GM19035 (cell line): ENCODE measurements at regions not wholly inside any gene's neighbourhood (a gene's known extent, or its start where the extent isn't known, plus 50 kb on each side); places are given as distances from the start of the nearest gene placed in this dataset.

ENCODE experiments used
- ATAC-seq: cut with Tn5 transposase; IDR thresholded peaks from one replicate; pipeline ENCODE4 v1.9.1; 2021; ENCODE audit not compliant: unreplicated experiment

DNA sequence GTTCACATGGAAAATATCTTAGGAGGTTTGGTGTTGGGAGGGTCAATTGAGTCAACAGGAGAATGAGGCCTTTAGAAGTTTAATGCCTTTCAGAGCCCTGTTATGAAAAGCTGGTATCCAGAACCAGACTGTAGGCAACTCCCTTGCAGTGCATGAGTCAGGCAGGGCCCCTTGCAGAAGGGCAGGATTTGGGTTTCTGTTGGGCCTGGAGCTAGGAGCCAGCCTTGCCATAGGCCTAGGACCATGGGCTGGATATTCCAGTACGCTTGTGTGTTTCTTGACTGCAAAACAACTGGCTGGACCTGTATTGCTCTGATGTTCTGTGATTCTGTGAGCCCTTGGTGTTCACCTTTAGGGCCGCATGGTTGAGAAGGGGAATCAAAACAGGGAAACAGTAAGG lies 121.8 kb upstream of the ADRA1D start:
- ATAC-seq: no peak

DNA sequence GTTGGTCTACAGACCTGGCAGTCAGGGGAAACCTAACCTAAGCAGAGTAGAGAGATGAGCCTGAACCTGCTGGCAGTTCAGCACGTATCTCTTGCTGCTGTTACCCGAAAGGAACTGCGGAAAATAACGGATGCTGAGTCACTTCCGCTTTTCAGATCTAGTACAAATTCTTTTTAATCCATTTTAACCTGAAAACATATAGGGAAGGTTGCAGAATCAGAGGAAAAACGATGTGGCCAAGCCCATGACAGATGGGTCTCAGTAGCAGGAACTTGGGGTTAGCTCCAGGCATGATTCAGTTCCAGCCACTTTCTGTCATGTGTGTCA lies 120.7 kb upstream of the ADRA1D start:
- peak; percentile 63 for ATAC-seq

DNA sequence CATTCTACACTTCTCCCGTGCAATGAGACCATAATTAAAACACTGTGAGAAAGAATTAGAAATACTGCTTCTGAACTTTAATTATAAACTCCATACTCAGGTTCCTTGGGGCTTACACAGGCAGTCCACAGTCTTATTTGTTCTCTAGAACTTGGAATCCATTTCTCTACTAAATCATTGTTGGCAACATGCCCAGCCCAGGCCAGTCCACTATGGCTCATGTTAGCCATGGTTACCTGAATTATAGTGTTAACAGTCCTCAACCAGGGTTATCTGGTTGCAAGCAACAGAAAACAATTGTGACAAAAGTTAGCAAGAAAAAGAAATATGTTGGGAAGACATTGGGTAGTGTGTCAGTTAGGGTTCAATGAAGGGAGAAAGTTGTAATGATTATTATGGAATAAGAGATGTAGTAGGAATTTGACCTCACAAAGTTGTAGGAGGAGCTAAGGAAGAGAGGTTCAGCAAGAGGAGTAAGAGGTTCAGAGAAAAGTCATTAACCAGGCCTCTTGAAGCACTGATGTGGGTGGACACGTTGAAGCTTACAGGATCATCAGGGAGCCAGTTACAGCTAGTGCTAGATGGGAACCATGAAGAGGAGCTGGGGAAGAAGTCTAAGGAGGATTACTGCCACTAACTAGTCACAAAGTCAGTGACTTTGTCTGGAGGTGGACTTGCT lies 120.2 kb upstream of the ADRA1D start:
- no peak for ATAC-seq

GRCh38 chr20:4366076-4366475 lies 117.0 kb upstream of the ADRA1D start:
- no peak for ATAC-seq

- no peak for ATAC-seq
Measured at GRCh38 chr20:4358552-4358951, 109.5 kb upstream of the ADRA1D start.

DNA sequence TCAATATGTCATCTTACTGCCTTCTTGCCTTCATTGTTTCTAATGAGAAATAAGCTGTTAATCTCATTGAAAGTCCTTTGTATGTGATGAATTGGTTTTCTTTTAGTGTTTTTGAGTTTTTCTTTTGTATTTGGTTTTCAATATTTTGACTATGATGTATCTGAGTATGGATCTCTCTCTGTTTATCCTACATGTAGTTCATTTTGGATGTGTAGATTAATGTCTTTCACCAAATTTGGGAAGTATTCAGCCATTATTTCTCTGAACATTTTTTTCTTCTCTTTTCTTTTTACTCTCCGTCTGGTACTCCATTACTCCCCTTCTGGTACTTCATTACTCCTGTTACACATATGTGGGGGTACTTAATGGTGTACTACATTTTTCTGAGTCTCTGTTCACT lies 103.3 kb upstream of the ADRA1D start:
- ATAC-seq: no peak

DNA sequence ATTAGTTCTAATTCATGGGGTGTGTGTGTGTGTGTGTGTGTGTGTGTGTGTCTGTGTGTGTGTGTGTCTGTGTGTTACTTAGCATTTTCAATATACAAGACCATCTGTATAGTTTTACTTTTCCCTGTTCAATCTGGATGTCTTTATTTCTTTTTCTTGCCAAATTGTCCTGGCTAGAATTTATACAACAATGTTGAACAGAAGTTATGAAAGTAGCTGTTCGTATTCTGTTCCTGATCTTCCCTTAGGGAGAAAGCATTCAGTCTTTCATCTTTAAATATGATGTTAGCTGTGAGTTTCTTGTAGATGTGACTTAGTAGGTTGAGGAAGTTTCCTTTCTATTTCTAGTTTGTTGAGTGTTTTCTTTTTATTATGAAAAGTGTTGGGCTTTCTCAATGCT lies 101.0 kb upstream of the ADRA1D start:
- no peak for ATAC-seq

DNA sequence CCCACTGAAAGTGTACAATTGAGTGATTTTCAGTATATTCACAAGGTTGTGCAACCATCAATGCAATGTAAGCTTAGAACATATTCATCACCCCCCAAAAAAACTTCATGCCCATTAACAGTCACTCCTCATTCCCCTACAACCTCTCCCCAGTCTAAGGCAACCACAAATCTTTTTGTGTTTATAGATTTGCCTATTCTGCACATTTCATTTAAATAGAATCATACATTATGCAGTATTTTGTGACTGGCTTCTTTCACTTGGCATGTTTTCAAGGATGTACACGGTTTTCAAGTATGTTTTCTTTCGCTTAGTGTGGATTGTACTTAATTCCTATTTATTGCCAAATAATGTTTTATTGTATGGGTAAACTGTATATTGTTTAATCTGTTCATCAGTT lies 95.6 kb upstream of the ADRA1D start:
- ATAC-seq: no peak

- no peak for ATAC-seq
Measured at GRCh38 chr20:4342609-4343008, 93.5 kb upstream of the ADRA1D start.

- no peak for ATAC-seq
Measured at GRCh38 chr20:4341804-4342485, 92.9 kb upstream of the ADRA1D start.

DNA sequence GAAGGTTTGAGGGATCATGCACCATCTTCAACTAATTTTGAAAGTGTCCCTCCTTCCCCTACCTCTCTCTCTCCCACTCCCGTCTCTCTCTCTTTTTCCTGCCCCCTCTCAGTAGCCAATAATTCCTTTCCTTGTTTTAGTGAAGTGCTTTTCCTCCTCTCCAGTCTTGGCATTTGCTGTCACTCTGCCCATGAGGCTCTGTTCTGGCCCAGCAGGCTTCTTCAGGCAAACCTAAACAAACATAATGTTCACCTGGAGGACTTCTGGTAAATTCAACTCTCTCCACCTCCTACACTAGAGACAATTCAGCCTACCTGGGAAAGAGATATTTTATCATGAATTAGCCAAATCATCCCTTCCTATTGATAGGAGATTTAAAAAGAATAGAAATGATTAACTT lies 86.6 kb upstream of the ADRA1D start:
- ATAC-seq: no peak

GRCh38 chr20:4332121-4332860 lies 83.2 kb upstream of the ADRA1D start:
- ATAC-seq: no peak

DNA sequence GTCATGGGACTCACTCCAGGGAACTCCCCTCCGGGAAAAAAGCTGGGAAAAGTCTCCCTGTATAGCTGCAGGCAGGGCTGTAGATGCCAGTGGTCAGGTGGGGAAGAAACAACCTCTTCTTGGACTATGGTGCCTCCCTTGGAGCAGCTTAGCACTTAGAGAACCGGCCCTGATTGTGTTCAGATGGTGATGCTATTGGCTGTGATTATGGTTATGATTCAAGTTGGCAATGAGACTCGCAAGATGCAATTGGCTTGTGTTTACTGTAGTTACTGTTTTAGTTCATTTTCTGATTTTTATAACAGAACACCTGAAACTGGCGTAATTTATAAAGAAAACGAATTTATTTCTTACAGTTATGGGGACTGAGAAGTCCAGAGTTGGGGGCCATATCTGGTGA lies 80.9 kb upstream of the ADRA1D start:
- ATAC-seq: no peak

- no peak for ATAC-seq
Measured at GRCh38 chr20:4329232-4329631, 80.1 kb upstream of the ADRA1D start.

DNA sequence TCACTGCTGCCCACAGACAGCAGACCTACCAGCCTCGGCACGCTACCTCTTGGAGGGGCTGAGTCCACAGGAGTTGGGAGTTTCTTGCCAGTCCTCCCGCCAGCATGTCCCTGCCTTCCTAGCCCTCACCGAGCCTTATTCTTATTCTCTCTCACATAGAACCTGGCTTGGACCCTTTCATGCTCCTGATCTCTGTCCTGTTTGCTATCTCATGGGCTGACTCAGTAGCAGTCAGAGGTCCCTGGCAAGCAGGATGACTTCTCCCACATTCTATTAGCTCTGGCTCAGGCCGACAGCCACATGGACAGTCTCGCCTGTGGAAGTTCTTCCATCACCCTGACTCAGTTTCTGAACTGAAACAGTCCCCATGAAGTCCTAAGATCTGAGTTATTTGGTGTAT lies 79.5 kb upstream of the ADRA1D start:
- no peak for ATAC-seq

DNA sequence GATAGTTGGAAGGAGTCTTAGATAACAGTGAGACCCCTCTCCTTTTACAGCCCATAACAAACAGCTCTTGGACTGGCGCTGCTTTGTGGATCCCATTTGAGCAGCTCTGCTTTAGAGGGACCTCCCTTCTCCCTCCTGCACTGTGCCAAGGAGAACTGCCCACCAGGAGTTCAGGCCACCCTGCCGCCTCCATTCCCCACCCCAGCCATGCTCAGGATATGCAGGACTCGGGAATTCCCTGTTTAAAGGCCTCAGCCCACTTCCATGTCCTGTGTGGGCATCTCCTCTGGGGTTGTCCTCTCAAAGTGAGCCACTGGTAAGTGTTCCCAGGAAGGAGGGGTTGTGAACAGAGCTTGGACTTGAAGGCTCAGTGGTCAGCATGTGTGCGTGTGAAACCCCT lies 78.9 kb upstream of the ADRA1D start:
- ATAC-seq: no peak

- ATAC-seq: no peak
Measured at GRCh38 chr20:4326195-4327065, 77.3 kb upstream of the ADRA1D start.

DNA sequence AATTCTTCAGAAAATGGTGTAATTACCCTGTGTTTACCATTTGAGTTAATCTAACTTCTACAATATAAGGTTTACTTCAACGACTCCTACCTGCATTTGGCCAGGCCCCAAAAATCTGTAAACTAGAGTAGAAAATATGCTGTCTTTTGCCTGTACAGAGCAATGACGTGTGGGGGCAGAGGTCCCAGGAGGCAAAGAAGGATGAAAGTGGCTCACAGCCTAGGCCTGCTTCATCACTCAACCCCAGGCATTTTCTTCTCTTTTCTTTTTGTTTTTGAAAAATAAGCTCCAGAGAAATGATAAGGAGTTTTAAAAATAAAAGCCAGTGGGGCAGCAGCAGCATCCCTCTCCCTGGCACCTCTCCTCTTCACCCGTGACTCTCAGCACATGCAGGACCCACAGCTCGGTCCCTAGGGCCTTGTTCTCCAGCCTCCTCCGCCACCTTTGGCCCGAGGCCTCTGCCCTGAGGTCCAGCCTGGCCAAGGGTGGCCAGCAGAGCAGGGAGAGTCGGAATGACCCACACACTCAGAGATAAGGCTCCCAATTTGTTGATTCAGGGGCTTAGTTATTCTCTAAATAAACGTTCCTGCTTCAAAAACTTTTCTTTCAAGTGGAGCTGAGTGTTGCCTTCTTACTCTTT lies 76.6 kb upstream of the ADRA1D start:
- ATAC-seq: no peak

DNA sequence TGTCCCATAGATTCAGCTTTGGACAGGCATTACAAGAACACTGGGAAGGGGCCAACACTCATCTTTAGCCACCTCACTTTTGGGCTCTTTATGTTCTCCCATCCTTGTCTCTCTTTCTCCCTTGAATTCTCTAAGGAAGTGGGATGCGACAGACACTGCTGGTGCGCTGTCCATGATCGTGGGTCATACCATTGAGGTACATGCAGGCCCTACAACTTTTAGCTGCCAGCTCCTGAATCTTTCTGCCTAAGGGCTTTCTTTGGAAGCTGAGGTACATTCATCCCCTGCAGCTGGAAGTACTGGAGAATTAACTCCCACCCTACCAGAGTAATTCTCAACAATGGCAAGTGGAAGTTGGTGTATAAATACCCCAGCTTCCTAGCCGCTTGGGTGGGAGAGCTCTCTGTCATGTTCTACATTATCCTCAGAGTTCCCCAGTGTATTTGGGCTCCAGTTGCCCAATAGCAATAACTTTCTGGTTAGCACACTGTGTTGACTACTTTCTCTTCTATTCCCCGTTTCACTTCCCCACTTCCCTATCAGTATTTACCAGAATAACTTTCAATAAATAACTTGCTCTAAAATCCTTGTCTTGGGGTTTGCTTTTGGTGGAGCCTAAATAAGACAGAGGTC lies 75.6 kb upstream of the ADRA1D start:
- no peak for ATAC-seq

GRCh38 chr20:4322499-4322898 lies 73.4 kb upstream of the ADRA1D start:
- no peak for ATAC-seq

GRCh38 chr20:4320291-4320690 lies 71.2 kb upstream of the ADRA1D start:
- ATAC-seq: no peak
